Cardiac fibroblast (primary cell): ENCODE measurements at regions not wholly inside any gene's neighbourhood (a gene's known extent, or its start where the extent isn't known, plus 50 kb on each side); places are given as distances from the start of the nearest gene placed in this dataset.

Experiments
- DNase-seq, 2 donors: peaks; one replicate each; pipeline versions ENCODE4 v3.0.0 to v3.0.0-alpha.2; 2010; ENCODE audit warnings: low read depth in 2 of 2
- H3K4me3 ChIP-seq, 2 donors: replicated peaks in 1 of 2; 1 replicate in 1 of 2; 2 replicates in 1 of 2; pipeline ENCODE4 v1.5.1; 2011; ENCODE audit warnings: low read depth in 2 of 2, low read length in 2 of 2, mild to moderate bottlenecking in 2 of 2, moderate library complexity in 1 of 2
- TF ChIP-seq, protein P1 (sequence below): IDR thresholded peaks from one replicate; pipeline ENCODE4 v1.5.1; 2011; ENCODE audit warnings: low read depth, mild to moderate bottlenecking, low read length, inconsistent platforms

DNA sequence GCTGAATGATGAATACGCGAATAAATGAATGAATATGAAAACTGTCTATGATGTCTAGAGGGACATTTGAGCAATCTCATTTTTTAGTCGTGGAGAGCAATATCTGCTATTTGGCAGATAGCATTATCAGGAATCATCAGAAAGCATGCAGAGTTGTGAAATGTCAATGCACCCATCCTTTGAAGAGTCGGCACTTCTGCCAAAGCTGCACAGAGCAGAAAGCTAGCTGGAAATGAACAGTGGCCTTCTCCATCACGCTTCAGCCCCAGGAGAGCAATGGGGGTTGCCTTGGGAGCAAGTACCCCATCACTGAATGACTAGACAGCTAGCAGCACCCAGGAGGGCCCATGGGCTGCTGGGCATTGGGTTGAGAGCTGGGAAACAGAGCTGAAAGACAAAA, 69.1 kb upstream of the PROK2 start:
- DNase-seq, result no peak
- H3K4me3 ChIP-seq, result no peak overlapping the region
- TF ChIP-seq, protein P1, sequence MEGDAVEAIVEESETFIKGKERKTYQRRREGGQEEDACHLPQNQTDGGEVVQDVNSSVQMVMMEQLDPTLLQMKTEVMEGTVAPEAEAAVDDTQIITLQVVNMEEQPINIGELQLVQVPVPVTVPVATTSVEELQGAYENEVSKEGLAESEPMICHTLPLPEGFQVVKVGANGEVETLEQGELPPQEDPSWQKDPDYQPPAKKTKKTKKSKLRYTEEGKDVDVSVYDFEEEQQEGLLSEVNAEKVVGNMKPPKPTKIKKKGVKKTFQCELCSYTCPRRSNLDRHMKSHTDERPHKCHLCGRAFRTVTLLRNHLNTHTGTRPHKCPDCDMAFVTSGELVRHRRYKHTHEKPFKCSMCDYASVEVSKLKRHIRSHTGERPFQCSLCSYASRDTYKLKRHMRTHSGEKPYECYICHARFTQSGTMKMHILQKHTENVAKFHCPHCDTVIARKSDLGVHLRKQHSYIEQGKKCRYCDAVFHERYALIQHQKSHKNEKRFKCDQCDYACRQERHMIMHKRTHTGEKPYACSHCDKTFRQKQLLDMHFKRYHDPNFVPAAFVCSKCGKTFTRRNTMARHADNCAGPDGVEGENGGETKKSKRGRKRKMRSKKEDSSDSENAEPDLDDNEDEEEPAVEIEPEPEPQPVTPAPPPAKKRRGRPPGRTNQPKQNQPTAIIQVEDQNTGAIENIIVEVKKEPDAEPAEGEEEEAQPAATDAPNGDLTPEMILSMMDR, result no peak

- no peak overlapping the region for H3K4me3 ChIP-seq
- TF ChIP-seq, protein P1, result no peak
- no peak for DNase-seq
Measured at GRCh38 chr3:71851878-71852277, 66.9 kb upstream of the PROK2 start.

GRCh38 chr3:71850654-71851053, 65.7 kb upstream of the PROK2 start:
- no peak for DNase-seq
- TF ChIP-seq, protein P1, result no peak
- no peak overlapping the region for H3K4me3 ChIP-seq

- TF ChIP-seq, protein P1, result no peak
- H3K4me3 ChIP-seq, result no peak overlapping the region
- DNase-seq, result no peak
Measured at GRCh38 chr3:71849681-71850080, 64.7 kb upstream of the PROK2 start.

GRCh38 chr3:71847794-71848193, 62.8 kb upstream of the PROK2 start:
- H3K4me3 ChIP-seq, result no peak overlapping the region
- DNase-seq, result no peak
- TF ChIP-seq, protein P1, result no peak

DNA sequence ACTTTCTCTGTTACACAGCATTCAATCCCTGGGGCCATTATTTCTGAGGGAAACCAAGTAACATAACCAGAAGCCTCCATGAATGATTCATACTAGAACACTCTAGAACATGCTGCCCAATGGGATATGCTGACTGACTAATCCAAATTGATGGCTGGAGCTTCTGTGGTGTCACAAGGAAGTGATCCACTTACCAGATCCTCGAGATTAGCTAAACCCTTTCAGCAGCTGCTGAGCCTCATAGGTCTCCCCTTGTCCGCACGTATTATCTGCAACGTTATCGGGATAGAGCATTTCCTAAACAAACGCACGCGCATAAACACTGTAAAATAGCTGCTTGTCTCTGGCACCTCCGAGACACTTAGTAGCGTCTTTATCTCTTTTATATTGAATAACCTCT, 61.2 kb upstream of the PROK2 start:
- TF ChIP-seq, protein P1, result no peak
- DNase-seq, result peak in 1 of 2 donors; percentile 11

DNA sequence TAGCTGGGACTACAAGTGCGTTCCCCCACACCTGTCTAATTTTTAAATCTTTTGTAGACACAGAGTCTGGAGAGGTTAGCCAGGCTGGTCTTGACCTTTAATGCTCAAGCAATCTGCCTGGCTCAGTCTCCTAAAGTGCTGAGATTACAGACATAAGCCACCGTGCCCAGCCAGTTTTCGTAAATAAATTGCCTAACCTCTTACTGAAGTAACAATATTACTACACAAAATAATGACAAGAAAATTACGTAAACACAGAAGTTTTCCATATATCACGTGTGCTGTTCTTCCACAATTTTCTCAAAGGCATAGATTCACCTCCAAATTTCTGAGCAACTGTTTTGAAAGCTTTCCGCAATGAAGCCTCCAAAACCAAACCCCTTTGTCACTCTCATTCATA, 58.1 kb upstream of the PROK2 start:
- no peak overlapping the region for H3K4me3 ChIP-seq
- DNase-seq, result no peak
- TF ChIP-seq, protein P1, result no peak

More for the DNA sequence above, 61.2 kb upstream of the PROK2 start:
- no peak overlapping the region for H3K4me3 ChIP-seq
